ENCODE measurements at regions not wholly inside any gene's neighbourhood (a gene's known extent, or its start where the extent isn't known, plus 50 kb on each side); places are given as distances from the start of the nearest gene placed in this dataset.

DNA sequence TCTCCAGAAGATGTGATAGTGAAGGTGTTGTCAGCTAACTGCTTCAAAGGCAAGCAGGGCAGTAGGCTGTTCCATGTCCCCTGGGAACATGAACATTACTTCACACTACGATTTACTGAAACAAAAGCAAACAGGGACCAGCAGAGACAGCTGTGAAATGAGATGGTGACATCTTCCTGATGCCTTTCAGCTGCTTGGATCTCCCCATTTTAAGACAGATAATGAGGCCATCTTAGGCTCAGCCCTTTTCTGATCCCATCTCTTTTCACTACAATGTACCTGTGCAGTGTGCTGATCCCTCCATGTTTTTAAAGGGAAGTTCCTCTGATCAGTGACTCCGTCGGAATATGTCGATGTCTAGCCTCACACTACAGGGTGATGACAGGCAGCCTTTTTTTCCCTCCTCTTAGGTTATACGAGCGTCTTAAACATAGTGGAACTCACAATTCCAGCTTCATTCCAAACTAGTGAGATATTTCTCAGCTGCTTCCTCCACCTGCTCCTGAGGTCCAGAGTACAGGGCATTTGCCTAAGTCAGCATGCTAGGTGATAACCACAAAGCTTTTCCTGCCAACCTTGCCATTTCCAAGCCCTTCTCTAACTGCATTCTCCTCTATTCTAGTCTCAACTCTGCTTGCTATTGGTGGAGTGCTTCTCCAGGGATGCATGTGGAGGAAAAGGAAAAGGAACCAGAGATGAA is 87.6 kb upstream of the EGLN3 start (continued):
- TF ChIP-seq, protein P1, sequence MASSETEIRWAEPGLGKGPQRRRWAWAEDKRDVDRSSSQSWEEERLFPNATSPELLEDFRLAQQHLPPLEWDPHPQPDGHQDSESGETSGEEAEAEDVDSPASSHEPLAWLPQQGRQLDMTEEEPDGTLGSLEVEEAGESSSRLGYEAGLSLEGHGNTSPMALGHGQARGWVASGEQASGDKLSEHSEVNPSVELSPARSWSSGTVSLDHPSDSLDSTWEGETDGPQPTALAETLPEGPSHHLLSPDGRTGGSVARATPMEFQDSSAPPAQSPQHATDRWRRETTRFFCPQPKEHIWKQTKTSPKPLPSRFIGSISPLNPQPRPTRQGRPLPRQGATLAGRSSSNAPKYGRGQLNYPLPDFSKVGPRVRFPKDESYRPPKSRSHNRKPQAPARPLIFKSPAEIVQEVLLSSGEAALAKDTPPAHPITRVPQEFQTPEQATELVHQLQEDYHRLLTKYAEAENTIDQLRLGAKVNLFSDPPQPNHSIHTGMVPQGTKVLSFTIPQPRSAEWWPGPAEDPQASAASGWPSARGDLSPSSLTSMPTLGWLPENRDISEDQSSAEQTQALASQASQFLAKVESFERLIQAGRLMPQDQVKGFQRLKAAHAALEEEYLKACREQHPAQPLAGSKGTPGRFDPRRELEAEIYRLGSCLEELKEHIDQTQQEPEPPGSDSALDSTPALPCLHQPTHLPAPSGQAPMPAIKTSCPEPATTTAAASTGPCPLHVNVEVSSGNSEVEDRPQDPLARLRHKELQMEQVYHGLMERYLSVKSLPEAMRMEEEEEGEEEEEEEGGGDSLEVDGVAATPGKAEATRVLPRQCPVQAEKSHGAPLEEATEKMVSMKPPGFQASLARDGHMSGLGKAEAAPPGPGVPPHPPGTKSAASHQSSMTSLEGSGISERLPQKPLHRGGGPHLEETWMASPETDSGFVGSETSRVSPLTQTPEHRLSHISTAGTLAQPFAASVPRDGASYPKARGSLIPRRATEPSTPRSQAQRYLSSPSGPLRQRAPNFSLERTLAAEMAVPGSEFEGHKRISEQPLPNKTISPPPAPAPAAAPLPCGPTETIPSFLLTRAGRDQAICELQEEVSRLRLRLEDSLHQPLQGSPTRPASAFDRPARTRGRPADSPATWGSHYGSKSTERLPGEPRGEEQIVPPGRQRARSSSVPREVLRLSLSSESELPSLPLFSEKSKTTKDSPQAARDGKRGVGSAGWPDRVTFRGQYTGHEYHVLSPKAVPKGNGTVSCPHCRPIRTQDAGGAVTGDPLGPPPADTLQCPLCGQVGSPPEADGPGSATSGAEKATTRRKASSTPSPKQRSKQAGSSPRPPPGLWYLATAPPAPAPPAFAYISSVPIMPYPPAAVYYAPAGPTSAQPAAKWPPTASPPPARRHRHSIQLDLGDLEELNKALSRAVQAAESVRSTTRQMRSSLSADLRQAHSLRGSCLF (CRISPR knock-in tag; IDR thresholded peaks at IDR 0.05; ENCODE audit: borderline replicate concordance) = no peak
- TF ChIP-seq SP5 (CRISPR knock-in tag; IDR thresholded peaks at IDR 0.05; ENCODE audit: borderline replicate concordance, low read depth) (no peak), KDM6A (CRISPR knock-in tag; IDR thresholded peaks at IDR 0.05; ENCODE audit: low read depth) (no peak), NCOR1 (IDR thresholded peaks at IDR 0.05; ENCODE audit: borderline replicate concordance, low read length) (no peak), ZNF20 (CRISPR knock-in tag; IDR thresholded peaks at IDR 0.05) (no peak), MYNN (CRISPR knock-in tag; IDR thresholded peaks at IDR 0.05; ENCODE audit: low read depth) (no peak), ZNF337 (CRISPR knock-in tag; IDR thresholded peaks at IDR 0.05; ENCODE audit: borderline replicate concordance, low read depth) (no peak), THYN1 (CRISPR knock-in tag; IDR thresholded peaks at IDR 0.05; ENCODE audit: borderline replicate concordance, low read depth) (no peak), SP4 (CRISPR knock-in tag; IDR thresholded peaks at IDR 0.05) (no peak), SALL1 (CRISPR knock-in tag; IDR thresholded peaks at IDR 0.05) (peak; percentile 74)
- TF ChIP-seq, protein P2, sequence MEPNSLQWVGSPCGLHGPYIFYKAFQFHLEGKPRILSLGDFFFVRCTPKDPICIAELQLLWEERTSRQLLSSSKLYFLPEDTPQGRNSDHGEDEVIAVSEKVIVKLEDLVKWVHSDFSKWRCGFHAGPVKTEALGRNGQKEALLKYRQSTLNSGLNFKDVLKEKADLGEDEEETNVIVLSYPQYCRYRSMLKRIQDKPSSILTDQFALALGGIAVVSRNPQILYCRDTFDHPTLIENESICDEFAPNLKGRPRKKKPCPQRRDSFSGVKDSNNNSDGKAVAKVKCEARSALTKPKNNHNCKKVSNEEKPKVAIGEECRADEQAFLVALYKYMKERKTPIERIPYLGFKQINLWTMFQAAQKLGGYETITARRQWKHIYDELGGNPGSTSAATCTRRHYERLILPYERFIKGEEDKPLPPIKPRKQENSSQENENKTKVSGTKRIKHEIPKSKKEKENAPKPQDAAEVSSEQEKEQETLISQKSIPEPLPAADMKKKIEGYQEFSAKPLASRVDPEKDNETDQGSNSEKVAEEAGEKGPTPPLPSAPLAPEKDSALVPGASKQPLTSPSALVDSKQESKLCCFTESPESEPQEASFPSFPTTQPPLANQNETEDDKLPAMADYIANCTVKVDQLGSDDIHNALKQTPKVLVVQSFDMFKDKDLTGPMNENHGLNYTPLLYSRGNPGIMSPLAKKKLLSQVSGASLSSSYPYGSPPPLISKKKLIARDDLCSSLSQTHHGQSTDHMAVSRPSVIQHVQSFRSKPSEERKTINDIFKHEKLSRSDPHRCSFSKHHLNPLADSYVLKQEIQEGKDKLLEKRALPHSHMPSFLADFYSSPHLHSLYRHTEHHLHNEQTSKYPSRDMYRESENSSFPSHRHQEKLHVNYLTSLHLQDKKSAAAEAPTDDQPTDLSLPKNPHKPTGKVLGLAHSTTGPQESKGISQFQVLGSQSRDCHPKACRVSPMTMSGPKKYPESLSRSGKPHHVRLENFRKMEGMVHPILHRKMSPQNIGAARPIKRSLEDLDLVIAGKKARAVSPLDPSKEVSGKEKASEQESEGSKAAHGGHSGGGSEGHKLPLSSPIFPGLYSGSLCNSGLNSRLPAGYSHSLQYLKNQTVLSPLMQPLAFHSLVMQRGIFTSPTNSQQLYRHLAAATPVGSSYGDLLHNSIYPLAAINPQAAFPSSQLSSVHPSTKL (CRISPR knock-in tag; IDR thresholded peaks at IDR 0.05) = peak; percentile 95
- TF ChIP-seq, protein P3, sequence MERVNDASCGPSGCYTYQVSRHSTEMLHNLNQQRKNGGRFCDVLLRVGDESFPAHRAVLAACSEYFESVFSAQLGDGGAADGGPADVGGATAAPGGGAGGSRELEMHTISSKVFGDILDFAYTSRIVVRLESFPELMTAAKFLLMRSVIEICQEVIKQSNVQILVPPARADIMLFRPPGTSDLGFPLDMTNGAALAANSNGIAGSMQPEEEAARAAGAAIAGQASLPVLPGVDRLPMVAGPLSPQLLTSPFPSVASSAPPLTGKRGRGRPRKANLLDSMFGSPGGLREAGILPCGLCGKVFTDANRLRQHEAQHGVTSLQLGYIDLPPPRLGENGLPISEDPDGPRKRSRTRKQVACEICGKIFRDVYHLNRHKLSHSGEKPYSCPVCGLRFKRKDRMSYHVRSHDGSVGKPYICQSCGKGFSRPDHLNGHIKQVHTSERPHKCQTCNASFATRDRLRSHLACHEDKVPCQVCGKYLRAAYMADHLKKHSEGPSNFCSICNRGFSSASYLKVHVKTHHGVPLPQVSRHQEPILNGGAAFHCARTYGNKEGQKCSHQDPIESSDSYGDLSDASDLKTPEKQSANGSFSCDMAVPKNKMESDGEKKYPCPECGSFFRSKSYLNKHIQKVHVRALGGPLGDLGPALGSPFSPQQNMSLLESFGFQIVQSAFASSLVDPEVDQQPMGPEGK (CRISPR knock-in tag; IDR thresholded peaks at IDR 0.05) = no peak
- TF ChIP-seq, protein P4, sequence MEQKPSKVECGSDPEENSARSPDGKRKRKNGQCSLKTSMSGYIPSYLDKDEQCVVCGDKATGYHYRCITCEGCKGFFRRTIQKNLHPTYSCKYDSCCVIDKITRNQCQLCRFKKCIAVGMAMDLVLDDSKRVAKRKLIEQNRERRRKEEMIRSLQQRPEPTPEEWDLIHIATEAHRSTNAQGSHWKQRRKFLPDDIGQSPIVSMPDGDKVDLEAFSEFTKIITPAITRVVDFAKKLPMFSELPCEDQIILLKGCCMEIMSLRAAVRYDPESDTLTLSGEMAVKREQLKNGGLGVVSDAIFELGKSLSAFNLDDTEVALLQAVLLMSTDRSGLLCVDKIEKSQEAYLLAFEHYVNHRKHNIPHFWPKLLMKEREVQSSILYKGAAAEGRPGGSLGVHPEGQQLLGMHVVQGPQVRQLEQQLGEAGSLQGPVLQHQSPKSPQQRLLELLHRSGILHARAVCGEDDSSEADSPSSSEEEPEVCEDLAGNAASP (CRISPR knock-in tag; IDR thresholded peaks at IDR 0.05; ENCODE audit: borderline replicate concordance) = no peak
- TF ChIP-seq, protein P5, sequence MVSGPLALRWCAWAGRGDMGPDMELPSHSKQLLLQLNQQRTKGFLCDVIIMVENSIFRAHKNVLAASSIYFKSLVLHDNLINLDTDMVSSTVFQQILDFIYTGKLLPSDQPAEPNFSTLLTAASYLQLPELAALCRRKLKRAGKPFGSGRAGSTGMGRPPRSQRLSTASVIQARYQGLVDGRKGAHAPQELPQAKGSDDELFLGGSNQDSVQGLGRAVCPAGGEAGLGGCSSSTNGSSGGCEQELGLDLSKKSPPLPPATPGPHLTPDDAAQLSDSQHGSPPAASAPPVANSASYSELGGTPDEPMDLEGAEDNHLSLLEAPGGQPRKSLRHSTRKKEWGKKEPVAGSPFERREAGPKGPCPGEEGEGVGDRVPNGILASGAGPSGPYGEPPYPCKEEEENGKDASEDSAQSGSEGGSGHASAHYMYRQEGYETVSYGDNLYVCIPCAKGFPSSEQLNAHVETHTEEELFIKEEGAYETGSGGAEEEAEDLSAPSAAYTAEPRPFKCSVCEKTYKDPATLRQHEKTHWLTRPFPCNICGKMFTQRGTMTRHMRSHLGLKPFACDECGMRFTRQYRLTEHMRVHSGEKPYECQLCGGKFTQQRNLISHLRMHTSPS (CRISPR knock-in tag; IDR thresholded peaks at IDR 0.05; ENCODE audit: low read depth) = peak; percentile 75; the same call in 1 of the 2 replicates

All from HepG2 (cell line).